GM18868 (cell line): ENCODE measurements at regions not wholly inside any gene's neighbourhood (a gene's known extent, or its start where the extent isn't known, plus 50 kb on each side); places are given as distances from the start of the nearest gene placed in this dataset.

ENCODE experiments used
- ATAC-seq: cut with Tn5 transposase; IDR thresholded peaks from one replicate; pipeline ENCODE4 v1.9.1; 2021; ENCODE audit warnings: mild to moderate bottlenecking, moderate library complexity; ENCODE audit not compliant: unreplicated experiment

GRCh38 chr5:52491818-52492217, 295.9 kb upstream of the ITGA1 start:
- ATAC-seq = no peak

- no peak for ATAC-seq
These were observed 290.5 kb upstream of the ITGA1 start for GRCh38 chr5:52497133-52497693.

GRCh38 chr5:52498607-52499006, 289.1 kb upstream of the ITGA1 start:
- ATAC-seq = no peak

- no peak for ATAC-seq
These were observed 285.2 kb upstream of the ITGA1 start for GRCh38 chr5:52502460-52502999.

DNA sequence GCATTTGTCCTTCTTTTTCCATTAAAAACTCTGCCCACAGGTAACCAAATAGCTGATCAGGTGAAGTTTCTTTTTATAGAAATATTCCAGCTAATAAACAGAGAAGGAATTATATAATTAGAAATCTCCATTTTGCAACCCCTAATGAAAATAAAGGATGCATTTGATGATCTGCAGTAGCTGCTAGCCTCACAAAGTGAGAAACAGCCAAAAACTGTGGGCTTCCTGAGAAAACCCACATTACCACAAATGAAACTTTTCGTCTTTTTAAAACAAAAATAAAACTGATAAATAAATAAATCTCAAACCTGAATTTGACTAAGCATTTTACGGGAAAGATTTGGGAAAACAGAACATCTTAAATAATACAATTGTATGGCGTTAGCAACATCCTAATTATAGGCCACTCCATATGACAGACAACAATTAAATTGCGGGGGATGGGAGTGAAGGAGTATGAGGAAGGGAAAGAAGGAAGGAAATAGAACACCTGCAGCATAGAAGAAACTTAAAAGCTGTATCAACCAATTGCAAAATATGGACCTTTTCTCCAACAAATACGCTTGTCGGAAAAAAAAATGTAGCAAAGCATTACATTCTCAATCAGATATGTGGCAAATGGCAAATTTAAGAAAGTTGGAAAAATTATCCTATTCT, 283.0 kb upstream of the ITGA1 start:
- no peak for ATAC-seq

DNA sequence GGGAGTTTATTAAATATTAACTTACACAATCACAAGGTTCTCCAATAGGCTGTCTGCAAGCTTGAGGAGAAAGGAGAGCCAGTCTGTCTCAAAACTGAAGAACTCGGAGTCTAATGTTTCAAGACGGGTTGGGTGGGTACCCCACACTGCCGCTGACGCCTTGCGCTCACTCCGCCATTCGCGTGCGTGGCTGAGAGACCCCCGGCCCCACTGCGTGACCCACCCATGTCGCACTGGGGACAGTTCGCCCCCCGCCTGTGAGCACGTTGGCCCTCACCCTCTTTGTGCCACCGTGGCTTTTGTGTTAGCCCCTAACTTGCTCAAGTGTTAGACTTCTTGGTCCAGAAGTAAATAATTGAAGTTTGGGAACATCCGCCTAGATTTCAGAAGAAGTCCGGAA, 270.0 kb upstream of the ITGA1 start:
- ATAC-seq = no peak

DNA sequence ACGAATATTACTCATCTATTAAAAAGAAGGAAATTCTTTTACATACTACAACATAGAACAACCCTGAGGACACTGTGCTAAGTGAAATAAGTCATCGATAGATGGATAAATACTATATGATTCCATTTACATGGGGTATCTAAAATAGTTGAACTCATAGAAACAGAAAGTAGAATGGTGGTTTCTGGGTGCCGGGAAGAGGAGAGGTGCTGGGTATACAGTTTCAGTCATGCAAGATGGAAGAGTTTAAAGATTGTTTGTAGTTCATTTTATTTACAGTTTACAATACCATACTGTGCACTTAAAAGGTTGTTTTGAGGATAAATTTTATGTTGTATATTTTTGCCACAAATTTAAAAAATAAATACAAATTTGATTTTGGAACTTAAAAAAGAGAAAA, 267.5 kb upstream of the ITGA1 start:
- ATAC-seq = no peak

DNA sequence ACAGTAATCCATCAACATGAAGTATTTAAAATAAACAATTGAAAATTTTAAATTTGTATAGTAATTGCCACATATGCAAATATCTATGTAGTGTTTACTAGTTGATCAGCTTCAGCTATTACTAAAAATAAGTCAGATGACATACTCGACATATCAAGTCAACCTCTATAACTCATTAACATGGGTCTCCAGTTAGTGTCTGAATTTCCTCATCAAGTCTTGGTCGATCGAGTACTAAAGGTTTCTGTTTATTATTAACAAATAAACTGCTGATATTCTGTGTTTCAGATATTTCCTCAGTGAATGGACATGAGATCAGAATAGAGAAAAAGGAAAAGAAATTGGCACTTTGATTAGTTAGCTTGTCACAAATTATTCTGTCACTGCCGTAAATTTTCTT, 266.5 kb upstream of the ITGA1 start:
- ATAC-seq = no peak

- ATAC-seq = no peak
These were observed 264.0 kb upstream of the ITGA1 start for GRCh38 chr5:52523701-52524100.

DNA sequence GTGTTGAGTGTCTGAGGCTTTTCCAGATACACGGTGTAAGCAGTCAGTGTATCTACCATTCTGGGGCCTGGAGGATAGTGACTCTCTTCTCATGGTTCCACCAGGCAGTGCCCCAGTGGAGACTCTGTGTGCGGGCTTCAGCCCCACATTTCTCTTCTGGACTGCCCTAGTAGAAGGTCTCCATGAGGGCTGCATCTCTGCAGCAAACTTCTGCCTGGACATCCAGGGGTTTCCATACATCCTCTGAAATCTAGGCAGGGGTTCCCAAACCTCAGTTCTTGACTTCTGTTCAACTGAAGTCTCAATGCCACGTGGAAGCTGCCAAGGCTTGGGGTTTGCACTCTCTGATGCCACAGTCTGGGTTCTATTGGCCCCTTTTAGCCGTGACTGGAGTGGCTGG, 256.6 kb upstream of the ITGA1 start:
- ATAC-seq = no peak

DNA sequence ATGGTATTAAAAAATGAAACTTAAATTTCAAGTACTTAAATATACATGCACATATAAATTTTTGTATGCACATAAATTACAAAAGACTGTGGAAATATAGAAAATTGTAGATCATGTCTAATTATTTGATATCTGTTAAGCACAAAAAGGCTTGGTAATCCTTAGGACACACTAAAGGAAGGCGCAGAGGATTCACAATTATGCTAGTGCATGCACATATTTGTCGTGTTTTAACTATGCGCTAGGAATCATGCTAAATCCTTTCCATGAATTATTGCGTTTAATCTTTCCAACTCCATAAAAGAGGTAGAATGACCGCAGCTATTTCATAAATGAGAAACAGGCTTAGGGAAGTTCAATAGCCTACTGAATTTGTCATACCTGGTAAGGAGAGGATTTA, 244.1 kb upstream of the ITGA1 start:
- no peak for ATAC-seq

DNA sequence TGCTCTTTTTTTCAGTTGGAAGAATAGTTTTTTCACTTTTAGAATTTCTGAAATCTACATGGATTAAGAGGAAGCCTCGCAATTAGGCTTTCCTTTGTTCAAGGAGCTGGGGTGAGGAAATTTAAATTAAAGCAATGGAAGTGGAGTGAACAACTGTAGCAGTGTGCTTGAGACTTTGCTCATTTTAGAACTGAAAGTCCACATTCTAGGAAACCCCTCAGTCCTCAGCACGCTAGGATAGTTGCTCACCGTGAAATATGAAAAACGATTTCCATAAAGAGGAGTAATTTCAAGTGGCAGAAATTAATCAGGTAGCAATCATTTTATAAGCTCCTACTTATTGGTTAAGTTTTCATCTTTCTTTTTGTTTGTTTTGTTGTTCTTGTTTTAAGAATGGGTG, 243.0 kb upstream of the ITGA1 start:
- peak; percentile 43 for ATAC-seq

DNA sequence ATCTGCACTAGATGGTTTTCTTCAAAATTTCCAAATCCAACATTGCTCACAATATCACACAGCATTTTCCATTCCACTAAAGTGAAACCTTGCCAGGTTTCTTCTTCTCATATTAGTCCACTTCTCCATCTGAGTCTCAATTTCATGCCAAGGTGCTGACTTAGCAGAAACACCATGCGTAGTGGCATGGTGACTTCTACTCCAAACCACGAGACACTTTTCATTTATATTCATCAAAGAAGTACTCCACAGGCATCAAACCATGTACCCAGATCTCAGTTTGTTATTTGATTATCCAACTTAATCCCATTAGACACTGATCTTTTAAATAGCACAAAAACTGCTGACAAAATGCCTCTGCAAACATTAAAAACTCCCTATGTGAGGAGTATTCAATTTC, 233.4 kb upstream of the ITGA1 start:
- no peak for ATAC-seq

- no peak for ATAC-seq
These were observed 227.3 kb upstream of the ITGA1 start for GRCh38 chr5:52560366-52560765.

GRCh38 chr5:52562473-52562872, 225.2 kb upstream of the ITGA1 start:
- no peak for ATAC-seq

DNA sequence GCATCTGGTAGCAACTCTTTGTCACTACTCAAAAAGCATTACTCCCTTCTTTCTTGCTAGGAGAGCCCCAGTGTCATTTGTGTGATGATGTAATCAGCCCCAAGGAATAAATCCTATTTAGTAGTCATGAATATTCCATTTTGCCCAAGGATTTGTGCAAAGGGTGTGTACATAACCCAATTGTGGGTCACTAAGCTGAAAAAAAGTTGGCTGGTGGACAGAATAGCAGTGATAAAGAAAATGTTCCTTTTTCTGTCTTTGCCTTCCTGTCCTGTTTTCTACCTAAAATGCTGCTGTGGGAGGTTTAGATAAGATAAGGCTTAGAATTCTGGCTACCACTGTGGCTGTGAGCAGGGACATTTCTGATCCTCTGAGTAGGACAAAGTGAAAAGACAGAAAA, 223.1 kb upstream of the ITGA1 start:
- no peak for ATAC-seq

GRCh38 chr5:52577546-52577945, 210.2 kb upstream of the ITGA1 start:
- no peak for ATAC-seq

DNA sequence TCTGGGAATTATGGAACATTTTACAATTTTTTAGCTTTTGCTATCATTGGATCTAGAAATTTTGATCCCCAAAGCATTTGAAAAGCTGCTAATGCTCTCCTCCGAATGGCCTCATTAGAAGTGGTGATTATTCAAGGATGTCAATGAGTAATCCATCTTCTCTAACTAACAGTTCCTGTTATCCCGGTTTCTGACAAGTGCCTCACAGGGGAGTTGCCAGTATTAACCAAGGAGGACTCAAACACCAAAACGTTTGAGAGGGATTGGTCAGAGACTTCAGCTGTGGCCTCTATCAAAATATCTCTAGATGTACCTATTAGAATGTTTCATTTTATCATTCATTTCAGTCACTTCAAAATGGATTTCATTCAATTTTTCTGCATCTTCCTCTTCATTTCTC, 208.3 kb upstream of the ITGA1 start:
- no peak for ATAC-seq

- no peak for ATAC-seq
These were observed 206.8 kb upstream of the ITGA1 start for GRCh38 chr5:52580921-52581320.

GRCh38 chr5:52582313-52582712, 205.4 kb upstream of the ITGA1 start:
- ATAC-seq = no peak

DNA sequence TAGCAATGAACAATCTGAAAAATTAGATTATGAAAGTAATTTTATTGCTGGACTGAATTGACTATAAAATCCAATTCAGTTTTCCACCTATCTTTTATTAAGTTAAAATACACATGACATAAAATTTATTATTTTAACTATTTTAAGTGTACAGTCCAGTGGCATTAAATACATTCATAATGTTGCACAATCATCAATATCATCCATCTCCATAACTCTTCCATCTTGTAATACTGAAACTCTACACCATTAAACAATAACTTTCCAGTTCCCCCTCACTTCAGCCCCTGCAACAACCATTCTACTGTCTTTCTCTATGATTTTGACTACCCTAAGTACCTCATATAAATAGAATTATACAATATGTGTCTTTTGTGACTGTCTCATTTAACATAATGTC, 200.6 kb upstream of the ITGA1 start:
- no peak for ATAC-seq

- no peak for ATAC-seq
These were observed 190.1 kb upstream of the ITGA1 start for GRCh38 chr5:52597625-52598024.

DNA sequence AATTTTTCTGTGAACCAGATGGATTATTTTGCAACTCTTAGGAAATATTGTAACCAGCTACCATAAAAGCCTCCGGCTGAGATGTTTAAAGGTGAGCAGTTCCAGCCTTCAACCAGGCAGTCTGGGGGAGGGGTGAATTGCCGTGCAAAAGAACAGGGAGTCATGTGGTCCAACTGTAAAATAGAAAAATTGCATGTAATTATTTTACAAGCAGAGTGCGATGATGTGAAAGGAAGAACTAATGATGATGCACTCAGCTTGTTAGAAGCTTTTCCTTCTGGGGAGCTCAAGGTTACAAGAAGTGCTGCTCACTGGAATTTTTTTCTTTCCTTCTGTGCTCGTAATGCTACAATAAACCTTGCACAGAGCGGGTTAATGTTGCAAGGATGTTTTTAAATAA, 188.7 kb upstream of the ITGA1 start:
- no peak for ATAC-seq
